Fibroblast of lung (primary cell): ENCODE measurements at regions not wholly inside any gene's neighbourhood (a gene's known extent, or its start where the extent isn't known, plus 50 kb on each side); places are given as distances from the start of the nearest gene placed in this dataset.

Source experiments
- DNase-seq, 2 donors: peaks; one replicate each; pipeline versions ENCODE4 v3.0.0 to v3.0.0-alpha.2; 2010; ENCODE audit warnings: low read depth in 2 of 2
- H2AFZ ChIP-seq: 2 replicates; pipeline ENCODE4 v1.5.1; 2012; ENCODE audit warnings: low read length, control low read depth, inconsistent platforms
- H3K27ac ChIP-seq: 2 replicates; pipeline ENCODE4 v1.5.1; 2011; ENCODE audit warnings: low read length, control low read depth; ENCODE audit not compliant: insufficient read depth
- H3K27me3 ChIP-seq: 2 replicates; pipeline ENCODE4 v1.5.1; 2011; ENCODE audit warnings: mild to moderate bottlenecking, low read length; ENCODE audit not compliant: control insufficient read depth, insufficient read depth
- H3K36me3 ChIP-seq: 2 replicates; pipeline ENCODE4 v1.5.1; 2011; ENCODE audit warnings: low read length; ENCODE audit not compliant: control insufficient read depth, insufficient read depth
- H3K4me1 ChIP-seq: 2 replicates; pipeline ENCODE4 v1.5.1; 2011; ENCODE audit warnings: low read length; ENCODE audit not compliant: control insufficient read depth, insufficient read depth; ENCODE audit errors: extremely low read depth
- H3K4me2 ChIP-seq: 2 replicates; pipeline ENCODE4 v1.5.1; 2011; ENCODE audit warnings: low read length, control low read depth; ENCODE audit not compliant: insufficient read depth; ENCODE audit errors: extremely low read depth
- H3K4me3 ChIP-seq, 4 experiments: fragments of 200-600 bp in 1 of 4; sonication (generic) in 1 of 4; replicated peaks in 1 of 4; 2 replicates each; pipeline ENCODE4 v1.5.1; 2011 to 2016; ENCODE audit warnings: low read length in 4 of 4, low read depth in 3 of 4, mild to moderate bottlenecking in 3 of 4, control low read depth in 2 of 4, inconsistent platforms in 1 of 4, mixed read lengths in 1 of 4; ENCODE audit not compliant: insufficient read depth in 1 of 4; ENCODE audit errors: control extremely low read depth in 1 of 4
- H3K79me2 ChIP-seq: 2 replicates; pipeline ENCODE4 v1.5.1; 2012; ENCODE audit warnings: mild to moderate bottlenecking, low read length, inconsistent platforms; ENCODE audit not compliant: control insufficient read depth, insufficient read depth
- H3K9ac ChIP-seq: 2 replicates; pipeline ENCODE4 v1.5.1; 2011; ENCODE audit warnings: mild to moderate bottlenecking, low read length, control low read depth; ENCODE audit not compliant: insufficient read depth
- H3K9me3 ChIP-seq: 2 replicates; pipeline ENCODE4 v1.5.1; 2012; ENCODE audit warnings: low read depth, low read length; ENCODE audit not compliant: control insufficient read depth, insufficient read depth
- H4K20me1 ChIP-seq: 2 replicates; pipeline ENCODE4 v1.5.1; 2011; ENCODE audit warnings: low read length; ENCODE audit not compliant: control insufficient read depth, insufficient read depth; ENCODE audit errors: extremely low read depth
- EZH2 ChIP-seq: IDR thresholded peaks from 2 replicates; pipeline ENCODE4 v1.5.1; 2012; ENCODE audit warnings: low read length, control low read depth, mild to moderate bottlenecking; ENCODE audit errors: missing control alignments
- TF ChIP-seq, protein P1 (sequence below), 2 donors: IDR thresholded peaks in 1 of 2; conservative IDR thresholded peaks in 1 of 2; 1 replicate in 1 of 2; 2 replicates in 1 of 2; pipeline ENCODE4 v1.5.1; 2011 to 2012; ENCODE audit warnings: low read length in 2 of 2, control low read depth in 1 of 2, inconsistent platforms in 1 of 2, low read depth in 1 of 2, mild to moderate bottlenecking in 1 of 2

DNA sequence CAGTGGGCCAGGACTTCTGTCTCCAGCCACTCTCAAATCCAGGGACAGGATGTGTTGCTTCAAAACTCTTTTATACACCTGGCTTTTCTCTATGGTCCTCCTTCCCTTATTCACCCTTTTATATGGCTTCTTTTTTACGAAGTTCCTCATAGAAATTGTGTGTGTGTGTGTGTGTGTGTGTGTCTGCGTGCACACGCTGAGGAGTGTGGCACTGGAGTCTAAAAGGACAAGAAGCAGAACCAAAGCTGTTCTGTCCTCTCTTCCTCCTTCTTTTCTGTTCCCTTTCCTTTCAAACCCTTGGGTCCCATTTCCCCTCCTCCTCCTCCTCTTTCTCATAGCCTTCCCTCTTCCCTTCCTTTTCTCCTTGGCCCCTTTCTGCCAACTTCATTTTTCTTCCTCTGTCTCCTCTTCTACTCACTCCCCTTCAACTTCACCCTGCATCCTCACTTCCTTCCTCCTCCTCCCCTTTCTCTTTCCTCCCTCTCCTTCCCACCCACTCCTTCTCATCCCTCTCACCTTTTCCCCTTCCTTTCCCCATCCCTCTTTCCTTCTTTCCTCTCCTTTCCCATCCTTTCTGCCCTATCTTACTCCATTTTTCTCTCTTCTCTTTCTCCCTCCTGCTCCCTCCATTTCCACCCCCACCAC lies 360.5 kb downstream of the MID1IP1 start:
- no peaks in the 10 kb centered on the region for H3K27me3 ChIP-seq
- H3K4me2 ChIP-seq = no peak overlapping the region
- H2AFZ ChIP-seq = no peak overlapping the region
- H3K4me1 ChIP-seq = no peaks in the 10 kb centered on the region
- DNase-seq = no peak
- H3K27ac ChIP-seq = no peak overlapping the region
- no peak overlapping the region for H3K4me3 ChIP-seq
- H3K9ac ChIP-seq = no peak overlapping the region
- no peaks in the 10 kb centered on the region for H3K36me3 ChIP-seq
- no peaks in the 10 kb centered on the region for H4K20me1 ChIP-seq
- no peaks in the 10 kb centered on the region for H3K79me2 ChIP-seq
- TF ChIP-seq EZH2 = no peak
- TF ChIP-seq, protein P1, sequence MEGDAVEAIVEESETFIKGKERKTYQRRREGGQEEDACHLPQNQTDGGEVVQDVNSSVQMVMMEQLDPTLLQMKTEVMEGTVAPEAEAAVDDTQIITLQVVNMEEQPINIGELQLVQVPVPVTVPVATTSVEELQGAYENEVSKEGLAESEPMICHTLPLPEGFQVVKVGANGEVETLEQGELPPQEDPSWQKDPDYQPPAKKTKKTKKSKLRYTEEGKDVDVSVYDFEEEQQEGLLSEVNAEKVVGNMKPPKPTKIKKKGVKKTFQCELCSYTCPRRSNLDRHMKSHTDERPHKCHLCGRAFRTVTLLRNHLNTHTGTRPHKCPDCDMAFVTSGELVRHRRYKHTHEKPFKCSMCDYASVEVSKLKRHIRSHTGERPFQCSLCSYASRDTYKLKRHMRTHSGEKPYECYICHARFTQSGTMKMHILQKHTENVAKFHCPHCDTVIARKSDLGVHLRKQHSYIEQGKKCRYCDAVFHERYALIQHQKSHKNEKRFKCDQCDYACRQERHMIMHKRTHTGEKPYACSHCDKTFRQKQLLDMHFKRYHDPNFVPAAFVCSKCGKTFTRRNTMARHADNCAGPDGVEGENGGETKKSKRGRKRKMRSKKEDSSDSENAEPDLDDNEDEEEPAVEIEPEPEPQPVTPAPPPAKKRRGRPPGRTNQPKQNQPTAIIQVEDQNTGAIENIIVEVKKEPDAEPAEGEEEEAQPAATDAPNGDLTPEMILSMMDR (conservative IDR thresholded peaks at IDR 0.05 in 1 of 2, IDR thresholded peaks at IDR 0.05 in 1 of 2; ENCODE audit: low read depth in 1 of 2, low read length in 2 of 2) = no peak
- H3K9me3 ChIP-seq = no peaks in the 10 kb centered on the region

DNA sequence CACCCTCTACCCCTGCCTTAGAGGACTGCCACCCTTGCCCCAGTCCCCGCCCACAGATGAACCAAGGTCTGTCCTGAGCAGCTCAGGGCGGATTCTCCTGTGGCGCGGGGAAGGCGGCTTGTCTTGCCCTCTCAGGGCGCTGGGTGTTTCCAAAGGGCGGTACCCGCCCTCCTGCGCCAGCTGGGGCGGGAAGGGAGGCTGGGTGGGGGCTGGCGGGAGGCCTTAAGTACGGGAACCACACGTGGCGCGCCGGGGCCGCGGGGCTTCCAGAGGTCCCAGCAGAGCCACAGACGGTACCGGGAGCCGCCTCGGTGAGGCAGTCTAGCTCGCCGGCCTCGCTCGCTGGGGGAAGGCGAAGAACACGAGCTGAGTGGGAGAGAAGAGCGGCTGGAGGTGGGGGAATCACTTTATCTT lies 361.1 kb downstream of the MID1IP1 start:
- H4K20me1 ChIP-seq = no peaks in the 10 kb centered on the region
- H3K36me3 ChIP-seq = no peaks in the 10 kb centered on the region
- H3K27ac ChIP-seq = no peak overlapping the region
- H3K9ac ChIP-seq = no peak overlapping the region
- H2AFZ ChIP-seq = no peak overlapping the region
- H3K4me2 ChIP-seq = no peak overlapping the region
- no peak for DNase-seq
- no peaks in the 10 kb centered on the region for H3K4me1 ChIP-seq
- TF ChIP-seq, protein P1 (conservative IDR thresholded peaks at IDR 0.05 in 1 of 2, IDR thresholded peaks at IDR 0.05 in 1 of 2; ENCODE audit: low read depth in 1 of 2, low read length in 2 of 2) = no peak
- TF ChIP-seq EZH2 = no peak
- no peak overlapping the region for H3K4me3 ChIP-seq
- no peaks in the 10 kb centered on the region for H3K79me2 ChIP-seq
- H3K27me3 ChIP-seq = no peaks in the 10 kb centered on the region
- H3K9me3 ChIP-seq = no peaks in the 10 kb centered on the region

DNA sequence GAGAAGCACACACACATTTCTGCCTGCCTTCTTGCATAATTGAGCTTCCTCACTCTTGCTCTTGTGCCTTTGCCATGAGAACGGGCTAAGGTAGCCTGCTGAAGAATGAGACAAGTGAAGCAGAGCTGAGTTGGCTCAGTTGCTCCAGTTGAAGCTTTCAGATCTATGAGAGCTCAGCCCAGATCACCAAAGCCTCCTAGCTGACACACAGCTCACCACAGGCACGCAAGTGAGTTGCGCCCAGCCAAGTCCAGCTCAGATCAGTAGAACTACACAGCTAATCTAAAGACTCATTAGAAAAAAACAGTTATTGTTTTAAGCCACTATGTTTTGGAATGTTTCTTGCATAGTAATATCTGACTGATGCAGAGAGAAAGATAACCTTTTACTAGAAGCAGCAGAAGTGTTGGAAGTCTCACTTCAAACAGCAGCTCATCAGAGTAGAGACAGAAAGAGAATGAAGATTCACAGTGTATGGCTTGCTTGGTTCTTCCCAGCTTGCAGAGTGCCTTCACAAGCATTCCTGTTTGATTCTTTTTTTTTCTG lies 362.4 kb downstream of the MID1IP1 start:
- H3K4me1 ChIP-seq = no peaks in the 10 kb centered on the region
- peak in 1 of 2 donors; percentile 6 for DNase-seq

More for the DNA sequence above, 362.4 kb downstream of the MID1IP1 start:
- no peak overlapping the region for H2AFZ ChIP-seq
- no peak overlapping the region for H3K27ac ChIP-seq
- no peaks in the 10 kb centered on the region for H4K20me1 ChIP-seq
- TF ChIP-seq, protein P1 (conservative IDR thresholded peaks at IDR 0.05 in 1 of 2, IDR thresholded peaks at IDR 0.05 in 1 of 2; ENCODE audit: low read depth in 1 of 2, low read length in 2 of 2) = no peak
- no peak for TF ChIP-seq EZH2
- no peak overlapping the region for H3K9ac ChIP-seq
- no peaks in the 10 kb centered on the region for H3K9me3 ChIP-seq
- H3K4me3 ChIP-seq = no peak overlapping the region
- no peaks in the 10 kb centered on the region for H3K36me3 ChIP-seq
- H3K4me2 ChIP-seq = no peak overlapping the region
- H3K27me3 ChIP-seq = no peaks in the 10 kb centered on the region
- H3K79me2 ChIP-seq = no peaks in the 10 kb centered on the region
